Hypothalamus (tissue), 51 donors: ENCODE measurements at regions not wholly inside any gene's neighbourhood (a gene's known extent, or its start where the extent isn't known, plus 50 kb on each side); places are given as distances from the start of the nearest gene placed in this dataset.
A peak's percentile ranks its signal among the peaks of the same experiment; 100 is the strongest.
"Not testable (repeated sequence)": the region's sequence is repeated elsewhere in the genome, so short reads cannot be mapped to it uniquely, and the experiment has no call there.

Experiments used
- DNase-seq, 51 donors: peaks; one replicate each; lab custom pipeline; 2025; lab: John Stamatoyannopoulos, UW

DNA sequence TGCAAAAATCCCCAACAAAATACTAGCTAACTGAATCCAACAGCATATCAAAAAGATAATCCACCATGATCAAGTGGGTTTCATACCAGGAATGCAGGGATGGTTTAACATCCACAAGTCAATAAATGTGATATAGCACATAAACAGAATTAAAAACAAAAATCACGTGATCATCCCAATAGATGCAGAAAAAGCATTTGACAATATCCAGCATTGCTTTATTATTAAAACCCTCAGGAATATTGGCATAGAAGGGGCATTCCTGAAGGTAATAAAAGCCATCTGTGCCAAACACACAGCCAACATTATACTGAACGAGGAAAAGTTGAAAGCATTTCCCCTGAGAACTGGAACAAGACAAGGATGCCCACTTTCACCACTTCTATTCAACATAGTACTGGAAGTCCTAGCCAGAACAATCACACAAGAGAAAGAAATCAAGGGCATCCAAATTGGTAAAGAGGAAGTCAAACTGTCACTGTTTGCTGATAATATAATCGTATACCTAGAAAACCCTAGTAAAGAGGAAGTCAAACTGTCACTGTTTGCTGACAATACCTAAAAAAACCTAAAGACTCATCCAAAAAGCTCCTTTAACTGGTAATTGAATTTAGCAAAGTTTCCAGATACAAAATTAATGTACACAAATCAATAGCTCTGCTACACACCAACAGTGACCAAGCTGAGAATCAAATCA, 109.8 kb downstream of the RNASET2 start:
- not testable (repeated sequence) for DNase-seq

DNA sequence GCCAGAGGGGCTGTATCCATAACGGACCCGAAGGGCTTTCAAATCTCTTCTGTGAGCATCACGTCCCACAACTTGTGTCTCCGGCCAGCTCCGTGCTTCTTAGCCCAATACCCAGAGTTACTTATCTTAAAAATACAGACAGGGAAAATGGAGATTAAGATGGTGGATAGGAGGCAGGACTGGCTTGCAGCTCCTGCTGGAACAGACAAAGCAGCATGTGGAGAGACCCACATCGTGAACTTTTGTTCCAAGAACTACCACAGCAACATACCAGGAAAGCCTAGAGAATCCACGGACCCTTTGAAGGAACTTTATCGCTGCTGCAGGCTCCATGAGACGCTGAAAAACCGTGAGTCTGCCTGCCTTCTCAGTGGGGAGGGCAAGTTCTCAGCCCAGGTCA, 113.7 kb downstream of the RNASET2 start:
- no peak for DNase-seq

DNA sequence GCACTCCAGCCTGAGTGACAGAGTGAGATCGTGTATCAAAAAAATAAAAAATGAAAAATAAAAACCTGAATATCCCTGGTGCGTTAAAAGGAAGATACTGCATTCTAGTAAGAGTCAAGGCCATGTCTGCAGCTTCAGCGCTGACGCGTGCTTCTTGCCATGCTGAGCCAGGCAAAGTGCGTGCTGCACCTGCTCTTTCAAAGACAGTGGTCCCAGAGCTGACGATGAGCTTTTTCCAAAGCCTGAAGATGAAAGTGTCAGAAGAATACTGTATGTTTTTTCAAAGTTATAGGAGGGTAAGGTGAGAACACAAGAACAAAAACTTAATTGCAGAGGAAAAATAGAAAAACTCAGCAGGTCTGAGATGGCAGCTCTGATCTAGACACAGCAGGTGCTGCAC, 115.1 kb downstream of the RNASET2 start:
- no peak for DNase-seq

GRCh38 chr6:166839569-166839968, 116.8 kb downstream of the RNASET2 start:
- peak in 12 of 51 donors; percentile 22 to 53 (median 36) for DNase-seq

- DNase-seq = no peak
Measured at GRCh38 chr6:166838987-166839386, 117.4 kb downstream of the RNASET2 start.

DNA sequence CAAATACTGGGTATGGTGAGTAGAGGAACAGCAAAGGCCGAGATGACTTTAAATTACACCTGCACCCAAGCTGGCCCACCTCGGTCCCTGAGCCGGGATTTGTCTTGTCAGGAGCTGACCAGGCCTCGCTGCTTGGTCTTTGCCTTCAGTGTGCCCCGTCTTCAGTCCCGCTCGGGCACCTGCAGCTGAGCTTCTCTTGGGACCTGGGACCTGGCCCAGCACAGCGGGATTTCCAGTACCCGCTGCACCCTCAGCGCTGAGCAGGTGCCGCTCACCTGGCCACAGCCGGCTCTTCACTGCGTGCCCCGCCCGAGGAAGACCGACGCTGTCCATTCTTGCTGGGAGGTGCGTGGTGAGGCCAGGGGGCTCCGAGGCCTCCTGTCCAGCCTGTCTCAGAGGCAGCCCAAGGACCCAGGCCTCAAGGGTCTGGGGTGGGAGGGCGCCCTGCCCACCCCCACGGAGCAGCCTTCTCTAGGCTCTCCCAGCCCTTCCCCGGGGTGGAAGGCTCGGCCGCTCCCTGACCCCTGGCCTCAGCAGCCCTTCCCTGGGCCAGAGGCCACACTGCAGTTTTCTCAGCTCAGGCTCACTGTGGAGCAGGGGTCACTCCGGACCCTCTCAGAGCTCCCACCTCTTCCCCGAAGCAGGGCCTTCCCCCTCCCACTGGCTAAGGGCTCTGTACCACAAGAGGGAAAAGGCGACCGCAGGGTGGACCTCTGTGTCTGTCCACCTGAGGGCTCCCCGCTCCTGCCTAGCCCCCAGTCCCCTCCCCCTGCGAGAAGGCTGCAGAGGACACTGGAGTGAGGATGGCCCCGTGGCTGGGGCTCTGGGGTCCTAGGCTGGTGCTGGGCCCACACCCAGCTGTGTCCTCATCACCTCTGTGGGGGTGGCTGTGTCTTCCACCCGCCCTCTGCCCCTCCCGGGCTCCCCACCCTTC, 119.3 kb downstream of the RNASET2 start:
- no peak for DNase-seq

DNA sequence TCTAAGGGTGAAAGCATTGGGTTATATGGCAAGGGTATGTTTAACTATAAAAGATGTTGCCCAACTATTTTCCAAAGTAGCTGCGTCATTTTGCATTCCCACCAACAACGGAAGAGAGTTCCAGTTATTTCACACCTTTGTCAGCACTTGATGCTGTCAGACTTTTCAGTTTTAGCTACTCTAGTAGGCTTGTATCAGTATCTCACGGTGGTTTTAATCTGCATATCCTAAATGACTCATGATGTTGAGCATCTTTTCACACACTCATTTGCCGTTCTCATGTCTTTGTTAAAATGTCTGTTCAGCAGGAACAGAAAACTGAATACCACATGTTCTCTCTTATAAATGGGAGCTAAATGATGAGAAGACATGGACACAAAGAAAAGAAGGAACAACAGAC, 122.3 kb downstream of the RNASET2 start:
- no peak for DNase-seq

DNA sequence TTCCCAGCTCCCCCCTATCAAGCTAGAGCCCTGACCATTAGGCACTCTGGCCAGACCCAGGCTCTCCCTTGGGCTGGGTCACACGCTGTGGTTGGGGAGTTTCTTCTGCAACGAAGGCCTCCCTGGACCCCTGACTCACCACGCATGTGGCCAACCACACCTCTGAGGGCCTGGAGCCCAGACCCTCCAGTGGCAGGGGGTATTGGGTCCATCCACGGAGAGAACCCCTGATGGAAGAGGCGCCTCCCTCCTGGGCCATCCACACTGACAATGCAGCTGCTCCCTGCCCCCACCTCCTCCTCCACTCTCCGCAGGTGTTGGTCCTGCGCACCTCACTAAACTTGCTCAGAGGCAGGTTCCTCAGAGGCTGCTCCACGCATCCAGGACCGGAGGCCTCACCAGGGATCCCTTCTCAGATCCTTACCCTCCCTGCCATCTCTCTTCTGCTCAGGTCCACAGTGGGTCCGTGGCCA, 125.4 kb downstream of the RNASET2 start:
- no peak for DNase-seq

- peak in 1 of 51 donors; percentile 33 for DNase-seq
Measured at GRCh38 chr6:166830185-166830890, 126.0 kb downstream of the RNASET2 start.

GRCh38 chr6:166826264-166826663, 130.1 kb downstream of the RNASET2 start:
- no peak for DNase-seq

- DNase-seq = no peak
Measured at GRCh38 chr6:166825553-166826145, 130.7 kb downstream of the RNASET2 start.

DNA sequence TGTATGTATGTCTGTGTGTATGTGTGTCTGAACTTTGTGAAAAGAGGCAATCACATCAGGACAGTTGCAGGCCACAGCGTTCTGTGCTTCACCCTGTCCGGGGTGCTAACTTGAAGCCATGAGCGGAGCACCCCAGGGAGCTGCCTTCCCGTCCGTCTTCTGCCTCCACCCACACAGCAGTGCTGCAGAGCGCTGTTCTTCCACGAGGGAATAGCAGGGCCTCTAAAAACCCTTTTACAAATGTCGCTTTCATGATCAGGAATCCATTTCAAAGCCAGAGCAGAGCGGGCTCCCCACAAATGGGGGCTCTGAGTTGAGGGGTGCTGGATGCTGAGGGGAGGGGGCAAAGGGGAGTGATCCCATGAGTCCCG, 131.5 kb downstream of the RNASET2 start:
- no peak for DNase-seq

DNA sequence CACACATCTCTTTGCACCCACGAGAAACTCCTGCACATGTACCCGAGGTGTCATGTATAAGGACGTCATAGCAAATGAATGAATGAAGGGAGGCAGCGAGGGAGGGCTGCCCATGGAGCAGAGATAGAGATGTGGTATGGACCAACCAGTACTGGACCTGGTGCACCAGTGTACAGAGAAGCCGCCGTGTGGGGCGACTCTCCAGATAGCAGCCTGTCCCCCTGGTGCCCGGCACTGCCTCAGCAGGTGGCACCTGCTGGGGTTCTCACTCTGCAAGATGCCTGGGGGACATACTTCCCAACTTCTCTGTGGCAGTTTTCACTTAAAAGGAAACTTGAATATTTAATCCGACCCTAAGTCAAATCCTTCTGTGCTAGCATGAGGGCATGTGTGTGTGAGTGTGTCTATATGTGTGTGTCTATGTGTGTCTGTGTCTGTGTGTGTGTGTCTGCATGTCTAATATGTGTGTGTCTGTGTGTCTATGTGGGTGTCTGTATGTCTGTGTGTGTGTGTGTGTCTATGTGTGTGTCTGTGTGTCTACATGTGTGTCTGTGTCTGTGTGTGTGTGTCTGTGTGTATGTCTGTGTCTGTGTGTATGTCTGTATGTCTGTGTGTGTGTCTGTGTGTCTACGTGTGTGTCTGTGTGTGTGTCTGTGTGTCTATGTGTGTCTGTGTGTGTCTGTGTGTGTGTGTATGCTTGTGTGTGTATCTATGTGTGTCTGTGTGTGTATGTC, 132.0 kb downstream of the RNASET2 start:
- DNase-seq = no peak

- no peak for DNase-seq
Measured at GRCh38 chr6:166822609-166823008, 133.7 kb downstream of the RNASET2 start.

- no peak for DNase-seq
Measured at GRCh38 chr6:166820483-166820882, 135.9 kb downstream of the RNASET2 start.

DNA sequence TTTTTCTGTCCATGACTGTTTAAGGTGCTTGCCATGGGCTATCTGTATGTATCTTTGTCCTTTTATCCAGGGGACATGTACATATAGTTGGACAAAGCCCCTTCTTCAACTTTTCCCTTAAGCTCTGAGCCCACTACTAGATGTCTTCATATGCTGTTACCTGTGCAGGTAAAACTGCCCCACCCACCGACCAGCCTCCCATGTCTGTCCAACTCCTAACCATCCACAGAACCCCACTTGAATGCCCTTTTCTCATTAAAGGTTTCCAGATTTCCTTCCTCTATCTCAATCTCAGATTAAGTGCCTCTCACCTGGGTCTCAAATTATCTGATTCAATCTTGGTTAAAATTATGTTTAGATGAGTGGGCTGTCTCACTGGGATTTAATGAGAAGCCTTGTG, 136.3 kb downstream of the RNASET2 start:
- DNase-seq = no peak

DNA sequence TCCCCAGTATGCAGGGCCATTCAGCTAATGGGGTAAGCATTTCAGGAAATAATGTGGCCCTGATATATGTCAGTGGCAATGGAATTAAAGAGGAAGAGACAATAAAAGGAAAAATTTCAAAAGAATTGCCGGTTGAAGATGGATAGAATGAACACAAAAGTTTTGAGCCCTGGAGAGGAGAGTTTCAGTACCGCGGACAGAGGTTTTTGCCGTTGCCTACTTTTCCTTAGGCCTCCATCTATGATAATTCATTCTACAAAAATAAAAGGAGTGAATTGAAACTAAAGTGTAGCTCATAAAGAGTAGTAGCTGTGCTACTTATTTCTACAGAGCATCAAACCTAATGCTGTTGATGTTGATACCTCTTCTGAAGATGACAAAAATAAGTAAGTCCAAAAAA, 140.7 kb downstream of the RNASET2 start:
- no peak for DNase-seq

GRCh38 chr6:166814390-166814789, 142.0 kb downstream of the RNASET2 start:
- DNase-seq = no peak

- no peak for DNase-seq
Measured at GRCh38 chr6:166813461-166813860, 142.9 kb downstream of the RNASET2 start.

GRCh38 chr6:166810864-166811263, 145.5 kb downstream of the RNASET2 start:
- no peak for DNase-seq
